Upper lobe of left lung (tissue), 4 donors: ENCODE measurements at regions not wholly inside any gene's neighbourhood (a gene's known extent, or its start where the extent isn't known, plus 50 kb on each side); places are given as distances from the start of the nearest gene placed in this dataset.
"Not testable (repeated sequence)": the region's sequence is repeated elsewhere in the genome, so short reads cannot be mapped to it uniquely, and the experiment has no call there.

ENCODE experiments used
- CTCF ChIP-seq, 6 experiments: fragments of 450-650 bp in 4 of 6; fragments of 200-600 bp in 2 of 6; sonication (generic) in 2 of 6; IDR thresholded peaks; one replicate each; pipeline ENCODE4 v1.5.1; 2016 to 2019; ENCODE audit warnings: antibody characterized with exemption in 6 of 6
- EP300 ChIP-seq, 4 donors: sonication (generic); formaldehyde crosslinking; IDR thresholded peaks; one replicate each; pipeline ENCODE4 v1.5.1; 2017; ENCODE audit warnings: antibody characterized with exemption in 4 of 4, control low read depth in 2 of 4

GRCh38 chr15:32336804-32337203, 66.3 kb downstream of the GOLGA8K start:
- not testable (repeated sequence) for TF ChIP-seq CTCF, EP300 (IDR thresholded peaks at IDR 0.05)
